ENCODE measurements at regions not wholly inside any gene's neighbourhood (a gene's known extent, or its start where the extent isn't known, plus 50 kb on each side); places are given as distances from the start of the nearest gene placed in this dataset.
"Not testable (repeated sequence)": the region's sequence is repeated elsewhere in the genome, so short reads cannot be mapped to it uniquely, and the experiment has no call there.

GRCh38 chr11:24124876-24125275, 372.0 kb upstream of the LUZP2 start:
- intact Hi-C loops (cut with micrococcal nuclease) = no loop called here
- no peaks in the 10 kb centered on the region for H3K9me3 Mint-ChIP-seq
- no peak overlapping the region for H3K4me3 Mint-ChIP-seq
- DNase-seq = no peak
- no peaks in the 10 kb centered on the region for H3K36me3 Mint-ChIP-seq (ENCODE audit: low read depth)
- no peak overlapping the region for H3K27ac Mint-ChIP-seq
- H3K4me1 Mint-ChIP-seq = no peaks in the 10 kb centered on the region
- H3K27me3 Mint-ChIP-seq = no peaks in the 10 kb centered on the region

DNA sequence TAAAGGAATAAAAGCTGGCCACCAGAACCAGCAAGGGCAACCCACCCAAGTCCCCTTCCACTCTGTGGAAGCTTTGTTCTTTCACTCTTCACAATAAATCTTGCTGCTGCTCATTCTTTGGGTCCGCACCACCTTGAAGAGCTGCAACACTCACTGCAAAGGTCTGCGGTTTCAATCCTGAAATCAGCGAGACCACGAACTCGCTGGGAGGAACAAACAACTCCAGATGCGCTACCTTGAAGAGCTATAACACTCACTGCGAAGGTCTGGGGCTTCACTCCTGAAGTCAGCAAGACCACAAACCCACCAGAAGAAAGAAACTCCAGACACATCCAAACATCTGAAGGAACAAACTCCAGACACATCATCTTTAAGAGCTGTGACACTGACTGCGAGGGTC, 365.2 kb upstream of the LUZP2 start:
- H3K4me1 Mint-ChIP-seq = no peaks in the 10 kb centered on the region
- H3K9me3 Mint-ChIP-seq = no peaks in the 10 kb centered on the region
- intact Hi-C loops (cut with micrococcal nuclease) = no loop called here
- DNase-seq = no peak
- no peaks in the 10 kb centered on the region for H3K27me3 Mint-ChIP-seq
- H3K4me3 Mint-ChIP-seq = no peak overlapping the region
- no peaks in the 10 kb centered on the region for H3K36me3 Mint-ChIP-seq (ENCODE audit: low read depth)
- H3K27ac Mint-ChIP-seq = no peak overlapping the region

GRCh38 chr11:24132471-24132870, 364.4 kb upstream of the LUZP2 start:
- no peaks in the 10 kb centered on the region for H3K9me3 Mint-ChIP-seq
- H3K4me1 Mint-ChIP-seq = no peaks in the 10 kb centered on the region
- intact Hi-C loops (cut with micrococcal nuclease) = no loop called here
- no peak for DNase-seq
- no peak overlapping the region for H3K4me3 Mint-ChIP-seq
- H3K27ac Mint-ChIP-seq = no peak overlapping the region
- H3K36me3 Mint-ChIP-seq (ENCODE audit: low read depth) = no peaks in the 10 kb centered on the region
- no peaks in the 10 kb centered on the region for H3K27me3 Mint-ChIP-seq

- DNase-seq = no peak
- intact Hi-C loops (cut with micrococcal nuclease) = no loop called here
- H3K27ac Mint-ChIP-seq = no peak overlapping the region
- no peaks in the 10 kb centered on the region for H3K36me3 Mint-ChIP-seq (ENCODE audit: low read depth)
- H3K9me3 Mint-ChIP-seq = no peaks in the 10 kb centered on the region
- no peak overlapping the region for H3K4me3 Mint-ChIP-seq
- no peaks in the 10 kb centered on the region for H3K4me1 Mint-ChIP-seq
- no peaks in the 10 kb centered on the region for H3K27me3 Mint-ChIP-seq
Measured at GRCh38 chr11:24134879-24135589, 361.8 kb upstream of the LUZP2 start.

DNA sequence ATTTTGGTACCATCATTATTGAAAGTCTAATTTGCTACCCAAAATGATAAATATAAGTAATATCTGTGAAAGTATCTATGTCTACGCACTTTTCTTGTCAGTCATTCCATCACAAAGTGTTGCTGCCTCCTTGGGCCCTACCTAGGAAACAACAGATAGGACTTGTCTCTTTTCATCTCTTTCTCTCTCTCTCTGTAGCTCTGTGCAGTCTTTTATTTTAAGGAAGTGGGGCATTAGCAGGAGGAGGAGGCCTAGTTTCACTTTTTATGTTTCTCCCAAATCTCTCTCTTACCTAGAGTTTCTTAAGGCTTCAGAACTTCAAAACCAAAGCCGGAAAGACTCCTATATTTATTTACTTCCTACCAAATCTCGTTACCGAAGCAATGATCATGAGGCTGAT, 354.8 kb upstream of the LUZP2 start:
- intact Hi-C loops (cut with micrococcal nuclease) = no loop called here
- Mint-ChIP-seq H3K4me1 (no peaks in the 10 kb centered on the region), H3K36me3 (ENCODE audit: low read depth) (no peaks in the 10 kb centered on the region), H3K9me3 (no peaks in the 10 kb centered on the region), H3K27me3 (no peaks in the 10 kb centered on the region), H3K27ac (no peak overlapping the region), H3K4me3 (no peak overlapping the region)
- DNase-seq = no peak

GRCh38 chr11:24145411-24145810, 351.4 kb upstream of the LUZP2 start:
- H3K9me3 Mint-ChIP-seq = peaks cover 5% of the 10 kb centered on the region
- no peaks in the 10 kb centered on the region for H3K27me3 Mint-ChIP-seq
- H3K4me1 Mint-ChIP-seq = no peaks in the 10 kb centered on the region
- H3K27ac Mint-ChIP-seq = no peak overlapping the region
- intact Hi-C loops (cut with micrococcal nuclease) = no loop called here
- DNase-seq = no peak
- no peaks in the 10 kb centered on the region for H3K36me3 Mint-ChIP-seq (ENCODE audit: low read depth)
- no peak overlapping the region for H3K4me3 Mint-ChIP-seq

- DNase-seq = no peak
Measured at GRCh38 chr11:24153337-24153736, 343.5 kb upstream of the LUZP2 start.

DNA sequence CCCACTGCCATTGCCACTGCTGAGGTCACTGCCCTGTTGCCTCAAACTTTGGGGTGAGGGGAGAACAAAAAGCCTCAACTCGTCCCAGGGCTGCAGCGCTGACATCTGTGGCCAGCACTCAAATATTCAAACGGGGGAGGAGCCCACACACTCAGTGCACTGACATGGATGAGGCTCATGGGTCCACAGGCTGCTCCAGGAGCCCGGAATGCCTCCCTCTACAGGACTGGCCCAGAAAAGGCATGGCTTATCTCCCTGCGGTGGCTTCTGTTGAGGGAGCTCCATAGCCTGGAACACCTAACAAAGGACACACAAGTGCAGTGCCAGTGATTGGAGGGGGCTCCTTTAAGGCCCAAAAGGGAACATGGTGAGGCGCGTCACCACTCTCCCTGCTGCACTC, 341.1 kb upstream of the LUZP2 start:
- no peak for DNase-seq
- Mint-ChIP-seq H3K27me3 (no peaks in the 10 kb centered on the region), H3K27ac (no peak overlapping the region), H3K4me1 (no peaks in the 10 kb centered on the region), H3K9me3 (no peaks in the 10 kb centered on the region), H3K4me3 (no peak overlapping the region), H3K36me3 (ENCODE audit: low read depth) (no peaks in the 10 kb centered on the region)
- intact Hi-C loops (cut with micrococcal nuclease) = no loop called here

More at GRCh38 chr11:24153337-24153736, 343.5 kb upstream of the LUZP2 start:
- Mint-ChIP-seq H3K27ac (no peak overlapping the region), H3K4me1 (no peaks in the 10 kb centered on the region), H3K36me3 (ENCODE audit: low read depth) (no peaks in the 10 kb centered on the region), H3K4me3 (no peak overlapping the region), H3K27me3 (no peaks in the 10 kb centered on the region), H3K9me3 (peaks cover 5% of the 10 kb centered on the region)
- intact Hi-C loops (cut with micrococcal nuclease) = no loop called here

DNA sequence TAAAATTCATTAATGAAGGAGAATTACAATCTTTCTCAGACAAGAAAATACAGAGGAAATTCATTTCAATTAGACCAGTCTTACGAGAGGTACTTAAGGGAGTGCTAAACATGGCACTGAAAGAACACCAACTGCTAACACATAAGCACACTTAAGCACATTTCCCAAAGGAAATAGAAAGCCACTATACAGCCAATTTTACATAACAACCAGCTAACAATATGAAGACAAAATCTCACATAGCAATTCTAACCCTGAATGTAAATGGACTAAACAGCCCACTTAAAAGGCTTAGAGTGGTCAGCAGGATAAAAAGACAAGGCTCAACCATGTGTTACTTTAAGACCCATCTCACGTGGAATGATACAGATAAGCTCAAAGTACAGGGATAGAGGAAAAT, 339.5 kb upstream of the LUZP2 start:
- DNase-seq = no peak
- intact Hi-C loops (cut with micrococcal nuclease) = no loop called here
- no peaks in the 10 kb centered on the region for H3K36me3 Mint-ChIP-seq (ENCODE audit: low read depth)
- H3K4me1 Mint-ChIP-seq = no peaks in the 10 kb centered on the region
- no peak overlapping the region for H3K27ac Mint-ChIP-seq
- no peaks in the 10 kb centered on the region for H3K9me3 Mint-ChIP-seq
- no peak overlapping the region for H3K4me3 Mint-ChIP-seq
- no peaks in the 10 kb centered on the region for H3K27me3 Mint-ChIP-seq

DNA sequence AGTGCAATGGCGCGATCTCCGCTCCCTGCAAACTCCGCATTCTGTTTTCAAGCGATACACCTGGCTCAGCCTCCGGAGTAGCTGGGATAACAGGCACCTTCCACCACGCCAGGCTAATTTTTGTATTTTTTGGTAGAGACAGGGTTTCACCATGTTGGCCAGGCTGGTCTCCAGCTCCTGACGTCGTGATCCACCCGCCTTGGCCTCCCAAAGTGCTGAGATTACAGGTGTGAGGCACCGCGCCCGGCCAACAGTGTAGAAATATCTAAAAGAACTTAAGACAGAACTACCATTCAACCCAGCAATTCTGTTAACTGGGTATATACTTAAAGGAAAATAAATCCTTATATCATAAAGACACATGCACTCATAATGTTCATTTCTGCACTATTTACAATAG, 335.3 kb upstream of the LUZP2 start:
- no peak for DNase-seq
- Mint-ChIP-seq H3K4me1 (no peaks in the 10 kb centered on the region), H3K27me3 (no peaks in the 10 kb centered on the region), H3K4me3 (no peak overlapping the region), H3K36me3 (ENCODE audit: low read depth) (no peaks in the 10 kb centered on the region), H3K27ac (no peak overlapping the region), H3K9me3 (no peaks in the 10 kb centered on the region)
- intact Hi-C loops (cut with micrococcal nuclease) = no loop called here

- no peak overlapping the region for H3K4me3 Mint-ChIP-seq
- H3K36me3 Mint-ChIP-seq (ENCODE audit: low read depth) = no peaks in the 10 kb centered on the region
- H3K4me1 Mint-ChIP-seq = no peaks in the 10 kb centered on the region
- intact Hi-C loops (cut with micrococcal nuclease) = no loop called here
- no peaks in the 10 kb centered on the region for H3K27me3 Mint-ChIP-seq
- no peaks in the 10 kb centered on the region for H3K9me3 Mint-ChIP-seq
- DNase-seq = no peak
- no peak overlapping the region for H3K27ac Mint-ChIP-seq
Measured at GRCh38 chr11:24163146-24163545, 333.7 kb upstream of the LUZP2 start.

DNA sequence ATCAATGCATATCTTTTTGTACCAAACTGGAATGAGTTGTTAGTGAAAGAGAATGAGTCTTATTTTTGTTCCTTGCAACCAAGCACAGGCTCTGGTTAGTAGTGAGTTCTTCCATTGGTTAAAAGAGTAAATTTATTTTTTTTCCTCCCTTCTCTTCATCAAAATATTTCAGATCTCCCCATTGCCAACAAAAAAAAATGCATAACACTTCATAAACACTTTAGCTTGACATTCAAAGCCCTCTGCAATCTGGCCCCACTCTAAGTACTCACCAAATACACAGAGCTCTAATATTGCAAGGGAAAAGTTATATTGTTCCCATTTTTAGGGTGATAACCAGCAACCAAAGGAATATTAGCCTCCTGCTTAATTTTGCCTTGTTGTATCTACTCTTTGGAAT, 333.0 kb upstream of the LUZP2 start:
- no peak for DNase-seq
- H3K27ac Mint-ChIP-seq = no peak overlapping the region
- no peaks in the 10 kb centered on the region for H3K27me3 Mint-ChIP-seq
- no peaks in the 10 kb centered on the region for H3K9me3 Mint-ChIP-seq
- H3K36me3 Mint-ChIP-seq (ENCODE audit: low read depth) = no peaks in the 10 kb centered on the region
- intact Hi-C loops (cut with micrococcal nuclease) = no loop called here
- H3K4me1 Mint-ChIP-seq = no peaks in the 10 kb centered on the region
- no peak overlapping the region for H3K4me3 Mint-ChIP-seq

GRCh38 chr11:24171869-24172268, 325.0 kb upstream of the LUZP2 start:
- Mint-ChIP-seq H3K4me3 (no peak overlapping the region), H3K36me3 (ENCODE audit: low read depth) (no peaks in the 10 kb centered on the region), H3K27ac (no peak overlapping the region), H3K4me1 (no peaks in the 10 kb centered on the region), H3K27me3 (no peaks in the 10 kb centered on the region), H3K9me3 (no peaks in the 10 kb centered on the region)
- DNase-seq = no peak
- intact Hi-C loops (cut with micrococcal nuclease) = no loop called here

GRCh38 chr11:24181395-24182047, 315.3 kb upstream of the LUZP2 start:
- Mint-ChIP-seq H3K4me1 (no peaks in the 10 kb centered on the region), H3K9me3 (no peaks in the 10 kb centered on the region), H3K27ac (no peak overlapping the region), H3K36me3 (ENCODE audit: low read depth) (no peaks in the 10 kb centered on the region), H3K27me3 (no peaks in the 10 kb centered on the region), H3K4me3 (no peak overlapping the region)
- no peak for DNase-seq
- intact Hi-C loops (cut with micrococcal nuclease) = no loop called here

DNA sequence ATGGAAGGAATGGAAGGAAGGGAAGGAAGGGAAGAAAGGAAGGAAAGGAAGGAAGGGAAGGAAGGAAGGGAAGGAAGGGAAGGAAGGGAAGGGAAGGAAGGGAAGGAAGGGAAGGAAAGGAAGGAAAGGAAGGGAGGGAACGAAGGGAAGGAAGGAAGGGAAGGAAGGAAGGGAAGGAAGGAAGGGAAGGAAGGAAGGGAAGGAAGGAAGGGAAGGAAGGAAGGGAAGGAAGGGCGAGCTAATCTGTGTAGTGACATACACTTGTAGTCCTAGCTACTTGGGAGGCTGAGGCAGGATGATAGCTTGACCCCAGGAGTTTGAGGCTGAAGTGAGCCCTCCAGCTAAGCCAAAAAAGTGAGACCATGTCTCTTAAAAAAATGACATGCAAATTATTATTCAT, 311.3 kb upstream of the LUZP2 start:
- H3K36me3 Mint-ChIP-seq (ENCODE audit: low read depth); H3K4me3 Mint-ChIP-seq; H3K4me1 Mint-ChIP-seq; DNase-seq; H3K27ac Mint-ChIP-seq; H3K27me3 Mint-ChIP-seq; H3K9me3 Mint-ChIP-seq; intact Hi-C loops (cut with micrococcal nuclease): not testable (repeated sequence)
